Ascending aorta (tissue), 2 donors: ENCODE measurements at regions not wholly inside any gene's neighbourhood (a gene's known extent, or its start where the extent isn't known, plus 50 kb on each side); places are given as distances from the start of the nearest gene placed in this dataset.
A peak's percentile ranks its signal among the peaks of the same experiment; 100 is the strongest.

Experiments
- DNase-seq, 2 donors: peaks; one replicate each; pipeline ENCODE4 v3.0.0-alpha.2; 2019; ENCODE audit warnings: low spot score in 2 of 2
- H3K27ac ChIP-seq, 2 donors: fragments of 200-600 bp; sonication (generic); one replicate each; pipeline ENCODE4 v1.5.1; 2016 to 2017; ENCODE audit warnings: mild to moderate bottlenecking in 1 of 2
- H3K27me3 ChIP-seq: fragments of 200-600 bp; sonication (generic); one replicate; pipeline ENCODE4 v1.5.1; 2017
- H3K36me3 ChIP-seq, 2 donors: fragments of 200-600 bp; sonication (generic); one replicate each; pipeline ENCODE4 v1.5.1; 2016
- H3K4me1 ChIP-seq, 2 donors: fragments of 200-600 bp; sonication (generic); one replicate each; pipeline ENCODE4 v1.5.1; 2016 to 2017; ENCODE audit warnings: mild to moderate bottlenecking in 1 of 2
- H3K4me3 ChIP-seq, 2 donors: fragments of 200-600 bp; sonication (generic); one replicate each; pipeline ENCODE4 v1.5.1; 2016 to 2017; ENCODE audit warnings: mild to moderate bottlenecking in 1 of 2
- H3K9me3 ChIP-seq, 2 donors: fragments of 200-600 bp; sonication (generic); one replicate each; pipeline ENCODE4 v1.5.1; 2016
- CTCF ChIP-seq, 3 experiments: fragments of 200-600 bp in 2 of 3; fragments of 450-650 bp in 1 of 3; sonication (generic) in 2 of 3; IDR thresholded peaks; one replicate each; pipeline ENCODE4 v1.5.1; 2016 to 2019; ENCODE audit warnings: antibody characterized with exemption in 3 of 3, mild to moderate bottlenecking in 1 of 3, moderate library complexity in 1 of 3
- intact Hi-C: fragments of 100-400 bp; cut with DNase I; formaldehyde crosslinking; loops from one replicate; pipeline ENCODE4 v1.15.1; 2023

GRCh38 chr6:141335477-141336273 lies 797.0 kb upstream of the GJE1 start:
- H3K4me1 ChIP-seq = no peaks in the 10 kb centered on the region
- H3K36me3 ChIP-seq = no peaks in the 10 kb centered on the region
- TF ChIP-seq CTCF (IDR thresholded peaks at IDR 0.05) = no peak
- H3K9me3 ChIP-seq = no peaks in the 10 kb centered on the region
- no peak for DNase-seq
- H3K27me3 ChIP-seq = no peaks in the 10 kb centered on the region
- intact Hi-C loops = no loop called here
- no peak overlapping the region for H3K27ac ChIP-seq
- H3K4me3 ChIP-seq = no peak overlapping the region

- H3K4me3 ChIP-seq = peak overlapping the region in 1 of 2 donors; percentile 40
- H3K27ac ChIP-seq = no peak overlapping the region
- H3K9me3 ChIP-seq = no peaks in the 10 kb centered on the region
- DNase-seq = no peak
- H3K27me3 ChIP-seq = no peaks in the 10 kb centered on the region
- intact Hi-C loops = no loop called here
- H3K36me3 ChIP-seq = no peaks in the 10 kb centered on the region
- no peak for TF ChIP-seq CTCF (IDR thresholded peaks at IDR 0.05)
- peaks cover 0 to 2% of the 10 kb centered on the region in 2 donors for H3K4me1 ChIP-seq
These were observed 805.8 kb upstream of the GJE1 start for GRCh38 chr6:141326925-141327324.

GRCh38 chr6:141326426-141326825 lies 806.3 kb upstream of the GJE1 start:
- no peaks in the 10 kb centered on the region for H3K36me3 ChIP-seq
- H3K9me3 ChIP-seq = no peaks in the 10 kb centered on the region
- intact Hi-C loops = no loop called here
- DNase-seq = peak in 1 of 2 donors; percentile 76
- peak overlapping the region in 1 of 2 donors; percentile 40 for H3K4me3 ChIP-seq
- H3K27ac ChIP-seq = no peak overlapping the region
- peaks cover 0 to 4% of the 10 kb centered on the region in 2 donors for H3K4me1 ChIP-seq
- no peaks in the 10 kb centered on the region for H3K27me3 ChIP-seq
- no peak for TF ChIP-seq CTCF (IDR thresholded peaks at IDR 0.05)

GRCh38 chr6:141321493-141322347 lies 811.0 kb upstream of the GJE1 start:
- intact Hi-C loops = no loop called here
- Histone ChIP-seq H3K36me3 (no peaks in the 10 kb centered on the region), H3K9me3 (no peaks in the 10 kb centered on the region), H3K27ac (peak overlapping the region in 1 of 2 donors; percentile 42), H3K4me1 (peaks cover 0 to 6% of the 10 kb centered on the region in 2 donors), H3K27me3 (no peaks in the 10 kb centered on the region), H3K4me3 (no peak overlapping the region)
- DNase-seq = no peak
- no peak for TF ChIP-seq CTCF (IDR thresholded peaks at IDR 0.05)

GRCh38 chr6:141316236-141316635 lies 816.5 kb upstream of the GJE1 start:
- peaks cover 0 to under 1% of the 10 kb centered on the region in 2 donors for H3K4me1 ChIP-seq
- no peak overlapping the region for H3K4me3 ChIP-seq
- intact Hi-C loops = no loop called here
- H3K9me3 ChIP-seq = no peaks in the 10 kb centered on the region
- no peak for TF ChIP-seq CTCF (IDR thresholded peaks at IDR 0.05)
- no peaks in the 10 kb centered on the region for H3K27me3 ChIP-seq
- H3K27ac ChIP-seq = no peak overlapping the region
- DNase-seq = no peak
- no peaks in the 10 kb centered on the region for H3K36me3 ChIP-seq
